ENCODE measurements at regions not wholly inside any gene's neighbourhood (a gene's known extent, or its start where the extent isn't known, plus 50 kb on each side); places are given as distances from the start of the nearest gene placed in this dataset.

- TF ChIP-seq TCF12 (IDR thresholded peaks at IDR 0.05; ENCODE audit: low read depth): no peak
- no peak for TF ChIP-seq RAD21 (IDR thresholded peaks at IDR 0.05; ENCODE audit: low read depth)
- no peak for TF ChIP-seq ZBTB7A (IDR thresholded peaks at IDR 0.05; ENCODE audit: low read depth)
- TF ChIP-seq YY1 (IDR thresholded peaks at IDR 0.05; ENCODE audit: low read depth): no peak
- TF ChIP-seq REST (IDR thresholded peaks at IDR 0.05; ENCODE audit: low read depth): no peak
- TF ChIP-seq TEAD4 (IDR thresholded peaks at IDR 0.05): no peak
- no peak for TF ChIP-seq MAX (IDR thresholded peaks at IDR 0.05)
- no peak for TF ChIP-seq EP300 (IDR thresholded peaks at IDR 0.05; ENCODE audit: borderline replicate concordance)
- no peak for TF ChIP-seq NFIC (IDR thresholded peaks at IDR 0.05)
- no peak for TF ChIP-seq CEBPB (IDR thresholded peaks at IDR 0.05)
- TF ChIP-seq FOXM1 (IDR thresholded peaks at IDR 0.05; ENCODE audit: borderline replicate concordance, low read depth): no peak
Measured at GRCh38 chr13:106115081-106115480, 420.4 kb downstream of the EFNB2 start.

GRCh38 chr13:106113796-106114195 lies 421.7 kb downstream of the EFNB2 start:
- TF ChIP-seq RAD21 (IDR thresholded peaks at IDR 0.05; ENCODE audit: low read depth) (no peak), EP300 (IDR thresholded peaks at IDR 0.05; ENCODE audit: borderline replicate concordance) (no peak)

GRCh38 chr13:106112191-106112590 lies 423.3 kb downstream of the EFNB2 start:
- no peak for TF ChIP-seq YY1 (IDR thresholded peaks at IDR 0.05; ENCODE audit: low read depth)
- TF ChIP-seq TEAD4 (IDR thresholded peaks at IDR 0.05): no peak
- TF ChIP-seq CEBPB (IDR thresholded peaks at IDR 0.05): no peak
- TF ChIP-seq RAD21 (IDR thresholded peaks at IDR 0.05; ENCODE audit: low read depth): no peak
- no peak for TF ChIP-seq USF1 (IDR thresholded peaks at IDR 0.05)
- TF ChIP-seq FOXM1 (IDR thresholded peaks at IDR 0.05; ENCODE audit: borderline replicate concordance, low read depth): no peak
- no peak for TF ChIP-seq EGR1 (IDR thresholded peaks at IDR 0.05)
- no peak for TF ChIP-seq NFIC (IDR thresholded peaks at IDR 0.05)
- no peak for TF ChIP-seq TCF12 (IDR thresholded peaks at IDR 0.05; ENCODE audit: low read depth)
- no peak for TF ChIP-seq ZBTB7A (IDR thresholded peaks at IDR 0.05; ENCODE audit: low read depth)
- no peak for TF ChIP-seq MAX (IDR thresholded peaks at IDR 0.05)
- TF ChIP-seq REST (IDR thresholded peaks at IDR 0.05; ENCODE audit: low read depth): no peak
- no peak for TF ChIP-seq CREB1 (IDR thresholded peaks at IDR 0.05; ENCODE audit: low read depth)
- TF ChIP-seq EP300 (IDR thresholded peaks at IDR 0.05; ENCODE audit: borderline replicate concordance): no peak

- no peak for TF ChIP-seq ZBTB7A (IDR thresholded peaks at IDR 0.05; ENCODE audit: low read depth)
- TF ChIP-seq USF1 (IDR thresholded peaks at IDR 0.05): no peak
- no peak for TF ChIP-seq NFIC (IDR thresholded peaks at IDR 0.05)
- no peak for TF ChIP-seq MAX (IDR thresholded peaks at IDR 0.05)
- no peak for TF ChIP-seq CEBPB (IDR thresholded peaks at IDR 0.05)
- no peak for TF ChIP-seq FOXM1 (IDR thresholded peaks at IDR 0.05; ENCODE audit: borderline replicate concordance, low read depth)
- TF ChIP-seq CREB1 (IDR thresholded peaks at IDR 0.05; ENCODE audit: low read depth): no peak
- no peak for TF ChIP-seq TCF12 (IDR thresholded peaks at IDR 0.05; ENCODE audit: low read depth)
- no peak for TF ChIP-seq YY1 (IDR thresholded peaks at IDR 0.05; ENCODE audit: low read depth)
- no peak for TF ChIP-seq TAF1 (IDR thresholded peaks at IDR 0.05; ENCODE audit: low read depth)
- TF ChIP-seq REST (IDR thresholded peaks at IDR 0.05; ENCODE audit: low read depth): no peak; the same call in 1 of the 2 replicates
Measured at GRCh38 chr13:106110241-106110855, 425.1 kb downstream of the EFNB2 start.
